ENCODE measurements at regions not wholly inside any gene's neighbourhood (a gene's known extent, or its start where the extent isn't known, plus 50 kb on each side); places are given as distances from the start of the nearest gene placed in this dataset.

- no peak for DNase-seq (ENCODE audit: low read depth in 2 of 2)
Measured at GRCh38 chr2:120809151-120809550, 73.5 kb downstream of the GLI2 start.

- DNase-seq (ENCODE audit: low read depth in 2 of 2), result no peak
Measured at GRCh38 chr2:120809609-120810440, 74.2 kb downstream of the GLI2 start.

DNA sequence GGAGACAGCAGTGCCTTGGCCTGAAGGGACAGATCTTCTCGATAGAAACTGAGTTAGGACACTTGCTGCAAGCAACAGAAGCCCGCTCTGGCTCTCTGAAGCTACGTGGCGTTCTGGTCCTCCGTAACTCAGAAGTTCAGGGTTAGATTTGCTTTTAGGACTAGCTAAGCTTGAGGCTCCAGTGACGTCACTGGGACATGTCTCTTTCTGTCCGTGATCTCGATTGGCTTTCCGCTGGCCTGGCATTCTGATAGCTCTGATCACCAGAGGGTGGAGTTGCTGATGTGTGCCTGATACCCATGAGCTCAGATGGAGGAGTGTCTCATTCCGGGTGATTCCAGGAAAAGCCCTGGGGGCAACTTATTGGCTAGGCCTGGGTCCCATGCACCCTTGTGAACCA is 75.0 kb downstream of the GLI2 start:
- no peak for DNase-seq (ENCODE audit: low read depth in 2 of 2)

DNA sequence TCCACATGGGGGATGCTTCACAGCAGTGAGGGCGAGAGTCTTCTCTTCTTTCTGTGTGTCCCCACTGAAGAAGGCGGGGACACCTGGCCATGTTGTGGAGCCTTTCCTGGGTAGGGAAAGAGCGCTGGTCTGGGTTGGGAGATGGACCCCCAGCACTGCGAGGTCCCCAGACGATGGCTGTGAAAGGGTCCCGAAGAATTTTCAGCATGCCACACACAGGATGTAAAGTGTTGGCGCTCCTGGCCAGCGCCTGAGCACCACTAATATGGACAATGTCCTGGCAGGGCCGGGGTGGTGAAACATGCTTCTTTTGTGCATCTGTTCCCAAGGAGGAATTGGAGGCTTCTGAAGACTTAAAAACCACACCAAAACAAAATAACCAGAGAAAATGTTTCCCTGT is 77.2 kb downstream of the GLI2 start:
- DNase-seq (ENCODE audit: low read depth in 2 of 2), result no peak

- DNase-seq (ENCODE audit: low read depth in 2 of 2), result no peak
Measured at GRCh38 chr2:120814352-120814751, 78.7 kb downstream of the GLI2 start.

- DNase-seq (ENCODE audit: low read depth in 2 of 2), result no peak
Measured at GRCh38 chr2:120815292-120815691, 79.6 kb downstream of the GLI2 start.

- no peak for DNase-seq (ENCODE audit: low read depth in 2 of 2)
Measured at GRCh38 chr2:120817136-120817955, 81.7 kb downstream of the GLI2 start.

GRCh38 chr2:120817956-120818325 is 82.3 kb downstream of the GLI2 start:
- no peak for DNase-seq (ENCODE audit: low read depth in 2 of 2)

DNA sequence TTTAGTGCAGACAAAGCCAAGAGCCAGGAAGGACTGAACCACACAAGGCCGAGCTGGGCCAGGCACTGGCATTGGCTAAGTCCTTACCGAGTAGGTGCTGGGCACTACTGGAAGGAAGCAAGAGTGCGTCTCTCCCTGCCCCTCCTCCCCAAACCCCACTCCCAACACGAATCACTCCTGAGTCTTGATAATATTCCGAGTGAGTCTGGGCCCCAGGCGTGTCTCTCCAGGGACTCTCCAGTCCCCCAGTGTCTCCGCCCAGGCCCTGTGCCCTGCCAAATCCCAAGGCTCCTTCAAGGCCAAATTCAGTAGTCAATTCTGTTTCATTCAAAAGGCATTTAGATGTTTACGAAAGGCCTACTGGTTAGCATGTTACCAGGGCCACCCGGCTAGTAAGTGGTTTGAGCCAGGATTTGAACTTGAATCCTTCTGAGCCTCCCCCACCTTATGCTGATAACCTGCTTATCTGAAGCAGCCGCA is 82.8 kb downstream of the GLI2 start:
- DNase-seq (ENCODE audit: low read depth in 2 of 2), result no peak

DNA sequence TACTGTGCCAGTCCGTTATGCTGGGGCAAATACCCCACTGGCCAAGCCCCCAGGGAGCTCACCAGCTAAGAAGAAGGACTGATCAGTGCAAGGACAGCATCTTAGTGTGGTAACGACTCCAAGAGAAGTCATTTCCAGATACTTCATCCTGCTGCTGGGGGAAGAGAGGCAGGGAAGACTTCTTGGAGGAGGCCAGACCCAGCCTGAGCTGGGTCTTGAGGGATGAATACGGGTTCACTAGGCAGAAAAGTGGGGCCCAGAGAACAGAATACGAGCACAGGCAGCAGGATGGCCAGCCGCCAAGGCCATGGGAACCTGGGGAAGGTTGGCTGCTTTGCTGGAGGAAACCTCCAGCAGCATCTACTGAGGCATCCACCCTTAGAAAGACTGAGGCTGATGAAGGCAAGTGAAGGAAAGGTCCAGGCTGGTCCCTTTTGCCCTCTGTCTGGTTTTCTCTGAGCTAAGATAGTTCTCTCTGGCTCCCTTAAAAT is 84.1 kb downstream of the GLI2 start:
- DNase-seq (ENCODE audit: low read depth in 2 of 2), result no peak

DNA sequence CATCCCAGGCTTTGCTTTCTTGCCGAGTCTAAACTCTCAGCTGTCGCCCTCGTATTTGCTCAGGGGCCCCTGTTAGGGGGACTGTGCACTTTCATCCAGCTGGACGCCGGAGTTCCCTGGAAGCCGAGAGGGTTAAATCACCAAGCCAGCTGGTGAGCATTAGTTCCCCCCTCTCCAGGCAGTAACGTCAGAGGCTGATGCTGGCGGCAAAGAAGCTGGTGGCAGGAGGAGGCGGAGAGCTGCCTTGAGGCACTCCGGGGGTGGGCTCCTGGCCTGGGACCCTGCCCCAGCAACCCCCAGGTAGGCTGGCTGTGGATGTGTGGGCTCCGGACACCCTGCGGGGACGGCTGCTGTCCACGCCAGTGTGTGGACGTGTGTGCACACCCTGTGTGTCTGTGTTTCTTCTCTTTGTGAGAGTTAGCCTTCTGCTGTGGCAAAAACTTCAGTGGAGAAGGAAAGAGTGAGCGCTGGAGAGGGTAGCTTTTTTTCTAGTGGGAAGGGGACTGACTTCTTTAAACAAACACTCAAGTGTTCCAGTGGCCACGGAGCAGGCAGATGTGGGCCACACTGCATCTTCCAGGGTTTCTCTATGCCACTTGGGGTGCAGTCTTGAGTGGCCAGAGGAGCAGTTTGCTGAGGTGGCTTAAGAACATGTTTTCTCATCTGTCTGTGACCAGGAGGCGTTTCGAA is 84.7 kb downstream of the GLI2 start:
- DNase-seq (ENCODE audit: low read depth in 2 of 2), result no peak

DNA sequence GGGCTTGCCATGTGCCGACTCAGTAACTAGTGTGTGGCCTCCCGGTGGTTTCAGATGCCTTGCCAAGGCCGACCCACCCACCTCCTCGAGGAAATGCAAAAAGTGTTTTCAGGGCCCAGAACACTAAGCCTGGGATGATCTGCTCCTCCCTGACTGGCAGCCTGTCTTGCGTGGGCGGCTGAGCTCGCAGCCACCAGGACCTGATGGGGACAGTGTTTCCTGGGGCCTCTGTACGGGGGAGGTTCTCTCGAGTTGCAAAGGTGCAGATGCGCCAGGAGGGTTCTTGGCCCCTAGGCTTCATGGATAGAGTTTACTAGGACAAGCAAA is 85.2 kb downstream of the GLI2 start:
- DNase-seq (ENCODE audit: low read depth in 2 of 2), result no peak

- DNase-seq (ENCODE audit: low read depth in 2 of 2), result no peak
Measured at GRCh38 chr2:120821446-120822160, 85.9 kb downstream of the GLI2 start.

DNA sequence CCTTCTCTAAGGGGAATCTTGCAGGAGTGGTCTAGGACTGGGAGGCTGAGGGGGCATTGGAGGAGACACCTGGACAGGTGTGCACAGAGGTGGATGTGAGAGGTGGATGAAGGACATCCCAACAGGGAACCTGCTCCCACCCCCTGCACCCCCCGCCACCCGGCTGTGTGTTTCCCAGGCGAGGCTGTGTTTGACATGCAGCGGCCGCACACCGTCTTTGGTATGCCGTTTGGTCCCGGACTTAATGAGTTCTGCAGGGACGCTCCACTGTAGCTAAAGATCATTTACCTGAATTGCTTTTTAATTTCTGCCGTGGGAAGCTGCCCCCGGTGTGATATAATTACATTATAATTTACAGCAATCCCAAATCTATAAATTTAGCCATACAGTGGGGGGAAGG is 87.3 kb downstream of the GLI2 start:
- DNase-seq (ENCODE audit: low read depth in 2 of 2), result no peak

DNA sequence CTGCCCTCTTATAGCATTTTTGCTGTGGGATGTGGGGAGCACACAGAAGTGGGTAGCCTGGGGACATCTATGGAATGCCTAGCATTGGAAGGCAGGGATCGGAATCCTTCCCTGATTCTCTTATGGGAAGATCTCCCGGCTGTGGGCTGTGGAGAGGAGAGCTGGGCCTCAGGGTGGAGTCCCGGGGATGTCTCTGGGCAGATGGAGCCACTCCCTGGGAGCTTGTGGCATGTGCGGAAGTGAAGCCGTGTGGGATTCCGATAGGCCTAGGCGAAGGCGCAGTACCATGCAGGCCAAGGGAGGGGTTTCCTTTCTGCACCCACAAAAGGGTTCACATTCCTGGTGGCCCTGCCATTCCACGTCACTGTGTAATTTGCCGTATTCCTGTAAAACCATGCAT is 87.9 kb downstream of the GLI2 start:
- DNase-seq (ENCODE audit: low read depth in 2 of 2), result no peak

DNA sequence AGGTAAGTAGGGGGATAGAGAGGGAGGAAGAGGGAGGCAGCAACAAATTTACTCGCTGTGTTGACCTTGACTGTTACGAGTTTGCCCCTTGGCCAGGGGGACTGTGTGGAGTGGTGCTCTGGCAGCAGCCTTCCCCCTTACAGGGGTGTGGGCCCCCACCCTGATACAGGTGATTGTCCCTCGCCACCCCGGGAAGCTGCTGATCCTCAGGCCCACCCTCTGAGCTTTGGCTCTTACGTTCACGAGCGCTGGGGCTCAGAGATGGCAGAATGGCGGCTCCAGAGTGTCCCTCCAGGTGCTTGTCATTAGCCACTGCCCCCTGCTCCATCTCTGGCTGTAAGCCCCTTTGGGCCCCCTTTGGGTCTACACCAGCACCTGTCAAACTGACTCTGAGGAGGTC is 88.6 kb downstream of the GLI2 start:
- DNase-seq (ENCODE audit: low read depth in 2 of 2), result no peak

- no peak for DNase-seq (ENCODE audit: low read depth in 2 of 2)
Measured at GRCh38 chr2:120825370-120826259, 89.9 kb downstream of the GLI2 start.

GRCh38 chr2:120826260-120826648 is 90.6 kb downstream of the GLI2 start:
- no peak for DNase-seq (ENCODE audit: low read depth in 2 of 2)

DNA sequence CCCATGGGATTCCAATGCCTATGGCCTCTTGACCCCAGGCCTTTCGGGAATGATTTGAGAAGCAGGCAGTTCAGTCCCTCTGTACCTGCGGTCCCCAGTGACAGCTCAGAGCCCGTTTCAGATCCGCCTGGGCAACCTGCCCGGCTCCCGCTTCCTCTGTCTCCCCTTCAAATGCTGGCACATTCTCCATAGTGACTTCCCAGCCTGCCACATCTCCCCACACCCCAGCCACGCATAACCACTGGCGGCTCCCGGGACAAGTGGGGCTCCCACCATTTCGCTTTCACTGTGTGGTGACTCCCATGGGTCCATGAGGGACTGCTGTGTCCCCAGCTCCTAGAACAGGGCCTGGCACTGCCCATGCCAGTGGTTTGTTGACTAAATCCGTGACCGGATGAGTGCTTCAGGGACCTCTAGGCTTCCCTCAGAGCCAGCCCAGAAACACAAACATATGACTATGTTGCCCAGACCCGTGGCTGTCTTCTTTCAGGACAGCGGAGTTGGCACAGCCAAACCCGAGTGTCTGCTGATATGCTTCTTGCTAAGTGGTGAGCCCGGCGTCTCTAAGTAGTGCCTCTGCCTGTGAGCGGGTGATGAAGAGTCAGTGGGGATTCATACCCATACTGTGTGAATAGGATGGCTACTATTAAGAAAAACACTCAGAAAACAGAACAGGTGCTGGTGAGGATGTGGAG is 91.2 kb downstream of the GLI2 start:
- no peak for DNase-seq (ENCODE audit: low read depth in 2 of 2)

- DNase-seq (ENCODE audit: low read depth in 2 of 2), result no peak
Measured at GRCh38 chr2:120828066-120828465, 92.4 kb downstream of the GLI2 start.
